SU-DHL-6 (cell line): ENCODE measurements at regions not wholly inside any gene's neighbourhood (a gene's known extent, or its start where the extent isn't known, plus 50 kb on each side); places are given as distances from the start of the nearest gene placed in this dataset.

ENCODE experiments used
- H2AFZ ChIP-seq: fragments of 200-600 bp; sonication (generic); 2 replicates; pipeline ENCODE4 v1.6.1; 2014; ENCODE audit warnings: low read depth, mild to moderate bottlenecking, moderate library complexity, mixed read lengths, antibody characterized with exemption, low read length; ENCODE audit not compliant: severe bottlenecking
- H3F3A ChIP-seq: fragments of 200-600 bp; shearing (Covaris generic); 2 replicates; pipeline ENCODE4 v1.6.0; 2016; ENCODE audit warnings: antibody characterized with exemption, mild to moderate bottlenecking; ENCODE audit not compliant: insufficient read depth
- H3K27ac ChIP-seq: fragments of 200-600 bp; sonication (generic); 2 replicates; pipeline ENCODE4 v1.5.1; 2016; ENCODE audit warnings: low read depth, mild to moderate bottlenecking, low read length, moderate library complexity, mixed read lengths
- H3K27me3 ChIP-seq: fragments of 200-600 bp; sonication (generic), shearing (Covaris generic); 2 replicates; pipeline ENCODE4 v1.6.0; 2014; ENCODE audit warnings: mild to moderate bottlenecking, low read length
- H3K36me3 ChIP-seq: fragments of 200-600 bp; sonication (generic); 2 replicates; pipeline ENCODE4 v1.6.1; 2014; ENCODE audit warnings: mild to moderate bottlenecking, low read length, mixed read lengths
- H3K4me2 ChIP-seq: fragments of 300-600, 200-600 bp; shearing (Covaris generic), sonication (generic); 2 replicates; pipeline ENCODE4 v1.6.0; 2014; ENCODE audit warnings: low read length, low read depth, mild to moderate bottlenecking; ENCODE audit not compliant: poor library complexity, severe bottlenecking
- H3K4me3 ChIP-seq: fragments of 200-600 bp; sonication (generic); 2 replicates; pipeline ENCODE4 v1.5.1; 2014; ENCODE audit warnings: antibody characterized with exemption, low read length, mild to moderate bottlenecking, mixed read lengths; ENCODE audit not compliant: insufficient read depth, poor library complexity, severe bottlenecking
- H3K79me2 ChIP-seq: fragments of 200-600 bp; sonication (generic); 2 replicates; pipeline ENCODE4 v1.6.1; 2014; ENCODE audit warnings: mild to moderate bottlenecking, low read length, moderate library complexity; ENCODE audit not compliant: insufficient read depth
- H3K9ac ChIP-seq: fragments of 200-600 bp; sonication (generic); 2 replicates; pipeline ENCODE4 v1.7.0; 2014; ENCODE audit warnings: mild to moderate bottlenecking, low read length
- H3K9me2 ChIP-seq: fragments of 200-600 bp; sonication (generic); replicated peaks from 2 replicates; pipeline ENCODE4 v1.6.1; 2014; ENCODE audit warnings: low read length; ENCODE audit not compliant: insufficient read depth
- H3K9me3 ChIP-seq: fragments of 200-600 bp; sonication (generic); 2 replicates; pipeline ENCODE4 v1.6.1; 2014; ENCODE audit warnings: low read length, mixed read lengths; ENCODE audit not compliant: insufficient read depth
- H4K20me1 ChIP-seq: fragments of 200-600 bp; sonication (generic); 2 replicates; pipeline ENCODE4 v1.6.1; 2014; ENCODE audit warnings: low read depth, mild to moderate bottlenecking, antibody characterized with exemption, low read length, moderate library complexity, mixed read lengths
- EZH2phosphoT487 ChIP-seq: fragments of 200-600 bp; sonication (generic), shearing (Covaris generic); conservative IDR thresholded peaks from 2 replicates; pipeline ENCODE4 v1.6.1; 2018; ENCODE audit warnings: mild to moderate bottlenecking, antibody characterized with exemption, low read length, moderate library complexity, mixed read lengths
- TF ChIP-seq, protein P1 (sequence below): fragments of 200-600 bp; sonication (generic); IDR thresholded peaks from one replicate; pipeline ENCODE4 v1.5.1; 2017; ENCODE audit warnings: antibody characterized with exemption, mild to moderate bottlenecking, low read length, moderate library complexity; ENCODE audit not compliant: insufficient read depth, poor library complexity, severe bottlenecking

DNA sequence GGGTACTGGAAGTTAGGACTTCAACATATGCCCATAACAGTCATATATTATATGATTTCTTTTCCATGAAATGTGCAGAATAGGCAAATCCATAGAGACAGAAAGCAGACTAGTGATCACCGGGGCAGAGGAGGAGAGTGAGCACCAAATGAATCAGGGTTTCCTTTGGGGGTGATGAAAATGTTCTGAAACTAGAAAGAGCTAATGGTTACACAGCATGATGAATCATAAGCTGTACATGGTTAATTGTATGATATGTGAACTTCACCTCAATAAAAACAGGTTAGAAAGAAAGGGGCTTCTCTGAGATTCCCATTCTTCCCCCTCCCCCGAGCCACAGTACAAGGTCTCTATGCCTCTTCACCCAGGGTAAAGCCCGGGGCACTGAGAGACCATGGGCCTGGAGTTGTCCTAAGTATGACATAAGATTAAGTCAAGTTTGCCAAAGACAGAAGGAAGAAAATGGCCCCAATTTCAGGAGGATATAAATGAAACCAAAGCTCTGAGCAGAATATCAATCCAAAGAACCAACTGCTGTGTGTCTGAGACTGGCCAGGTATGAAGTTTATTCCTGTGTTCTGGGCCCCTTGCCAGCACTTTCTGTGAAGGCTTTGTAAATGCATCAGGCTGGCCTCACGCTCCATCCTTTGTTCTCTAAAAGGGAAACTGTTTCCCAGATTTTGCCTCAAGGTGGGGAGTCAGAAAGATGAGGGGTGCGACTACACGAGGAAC lies 243.8 kb downstream of the CDK5RAP2 start:
- Histone ChIP-seq H3K4me3 (no peak overlapping the region), H3K9me3 (no peaks in the 10 kb centered on the region), H2AFZ (no peak overlapping the region), H3K27me3 (no peaks in the 10 kb centered on the region), H3K4me2 (no peak overlapping the region), H3K27ac (no peak overlapping the region), H3K9me2 (no peaks in the 10 kb centered on the region), H3F3A (no peaks in the 10 kb centered on the region), H3K79me2 (no peaks in the 10 kb centered on the region), H4K20me1 (no peaks in the 10 kb centered on the region), H3K36me3 (no peaks in the 10 kb centered on the region), H3K9ac (no peak overlapping the region)
- no peak for TF ChIP-seq EZH2phosphoT487
- TF ChIP-seq, protein P1, sequence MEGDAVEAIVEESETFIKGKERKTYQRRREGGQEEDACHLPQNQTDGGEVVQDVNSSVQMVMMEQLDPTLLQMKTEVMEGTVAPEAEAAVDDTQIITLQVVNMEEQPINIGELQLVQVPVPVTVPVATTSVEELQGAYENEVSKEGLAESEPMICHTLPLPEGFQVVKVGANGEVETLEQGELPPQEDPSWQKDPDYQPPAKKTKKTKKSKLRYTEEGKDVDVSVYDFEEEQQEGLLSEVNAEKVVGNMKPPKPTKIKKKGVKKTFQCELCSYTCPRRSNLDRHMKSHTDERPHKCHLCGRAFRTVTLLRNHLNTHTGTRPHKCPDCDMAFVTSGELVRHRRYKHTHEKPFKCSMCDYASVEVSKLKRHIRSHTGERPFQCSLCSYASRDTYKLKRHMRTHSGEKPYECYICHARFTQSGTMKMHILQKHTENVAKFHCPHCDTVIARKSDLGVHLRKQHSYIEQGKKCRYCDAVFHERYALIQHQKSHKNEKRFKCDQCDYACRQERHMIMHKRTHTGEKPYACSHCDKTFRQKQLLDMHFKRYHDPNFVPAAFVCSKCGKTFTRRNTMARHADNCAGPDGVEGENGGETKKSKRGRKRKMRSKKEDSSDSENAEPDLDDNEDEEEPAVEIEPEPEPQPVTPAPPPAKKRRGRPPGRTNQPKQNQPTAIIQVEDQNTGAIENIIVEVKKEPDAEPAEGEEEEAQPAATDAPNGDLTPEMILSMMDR, result no peak

DNA sequence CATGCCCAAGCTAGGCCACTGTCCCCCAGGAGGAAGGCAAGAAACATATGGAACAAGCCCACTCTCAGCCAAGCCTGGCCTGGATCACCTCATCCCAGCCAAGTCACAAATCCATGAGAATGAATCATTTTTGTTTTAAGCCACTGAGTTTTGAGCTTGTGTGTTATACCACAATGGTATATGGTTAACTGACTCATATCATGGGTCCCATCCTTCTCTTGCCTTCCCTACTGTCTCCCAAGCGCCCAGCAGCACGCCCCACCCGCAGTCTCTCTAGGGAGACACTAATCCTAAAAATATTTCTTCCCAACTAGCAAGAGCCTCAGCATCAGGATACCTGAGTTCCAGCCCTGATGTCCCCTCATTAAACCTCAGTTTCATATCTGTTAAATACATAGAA lies 248.1 kb downstream of the CDK5RAP2 start:
- Histone ChIP-seq H3K27ac (no peak overlapping the region), H3K4me2 (no peak overlapping the region), H3K4me3 (no peak overlapping the region), H3F3A (no peaks in the 10 kb centered on the region), H3K27me3 (no peaks in the 10 kb centered on the region), H3K36me3 (no peaks in the 10 kb centered on the region), H3K9me3 (no peaks in the 10 kb centered on the region), H4K20me1 (no peaks in the 10 kb centered on the region), H2AFZ (no peak overlapping the region), H3K79me2 (no peaks in the 10 kb centered on the region), H3K9ac (no peak overlapping the region), H3K9me2 (no peaks in the 10 kb centered on the region)
- TF ChIP-seq EZH2phosphoT487, result no peak
- TF ChIP-seq, protein P1, result no peak

DNA sequence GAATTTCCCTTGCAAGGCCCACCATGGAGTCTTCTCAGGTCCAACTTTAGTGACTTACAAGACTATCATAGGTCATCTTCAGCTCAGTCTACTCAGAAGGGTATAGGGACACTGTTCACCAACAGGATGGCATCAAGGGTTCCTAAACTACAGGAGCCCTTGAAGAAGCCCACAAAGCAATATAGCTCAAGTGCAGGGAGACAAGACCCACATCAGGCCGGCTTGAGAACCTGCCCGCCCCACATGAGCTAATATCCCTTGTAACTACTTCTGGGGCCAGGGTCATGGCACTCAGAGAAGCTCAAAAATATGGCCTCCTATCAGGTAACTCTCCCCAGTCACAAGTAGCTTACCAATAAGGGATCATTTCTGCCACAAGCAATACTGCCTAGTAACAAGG lies 249.9 kb downstream of the CDK5RAP2 start:
- no peaks in the 10 kb centered on the region for H3K79me2 ChIP-seq
- no peaks in the 10 kb centered on the region for H4K20me1 ChIP-seq
- H3K4me3 ChIP-seq, result no peak overlapping the region
- H3K27ac ChIP-seq, result no peak overlapping the region
- H3K9me2 ChIP-seq, result no peaks in the 10 kb centered on the region
- TF ChIP-seq, protein P1, result no peak
- TF ChIP-seq EZH2phosphoT487, result no peak
- H3K27me3 ChIP-seq, result no peaks in the 10 kb centered on the region
- no peak overlapping the region for H3K4me2 ChIP-seq
- no peaks in the 10 kb centered on the region for H3K36me3 ChIP-seq
- H3K9me3 ChIP-seq, result no peaks in the 10 kb centered on the region
- H3K9ac ChIP-seq, result no peak overlapping the region
- no peak overlapping the region for H2AFZ ChIP-seq
- no peaks in the 10 kb centered on the region for H3F3A ChIP-seq
